Immature natural killer cell (primary cell): ENCODE measurements at regions not wholly inside any gene's neighbourhood (a gene's known extent, or its start where the extent isn't known, plus 50 kb on each side); places are given as distances from the start of the nearest gene placed in this dataset.
"Not testable (repeated sequence)": the region's sequence is repeated elsewhere in the genome, so short reads cannot be mapped to it uniquely, and the experiment has no call there.

Source experiments
- DNase-seq, 3 donors: peaks; one replicate each; pipeline ENCODE4 v3.0.0; 2022; ENCODE audit warnings: mixed read lengths in 1 of 3
- H3K27ac Mint-ChIP-seq, 6 donors: one replicate each; pipeline ENCODE4 v1.8.0; 2020; ENCODE audit warnings: mixed read lengths in 6 of 6, mild to moderate bottlenecking in 5 of 6, inconsistent platforms in 4 of 6, moderate library complexity in 3 of 6
- H3K27me3 Mint-ChIP-seq, 3 donors: one replicate each; pipeline ENCODE4 v1.8.0; 2020 to 2021; ENCODE audit warnings: low read depth in 3 of 3, mild to moderate bottlenecking in 3 of 3, mixed read lengths in 3 of 3, moderate library complexity in 3 of 3, inconsistent platforms in 1 of 3
- H3K36me3 Mint-ChIP-seq, 3 donors: one replicate each; pipeline ENCODE4 v1.8.0; 2020; ENCODE audit warnings: mixed read lengths in 3 of 3, inconsistent platforms in 2 of 3, mild to moderate bottlenecking in 2 of 3
- H3K4me1 Mint-ChIP-seq, 2 donors: one replicate each; pipeline ENCODE4 v1.8.0; 2020; ENCODE audit warnings: inconsistent platforms in 2 of 2, mild to moderate bottlenecking in 2 of 2, mixed read lengths in 2 of 2, moderate library complexity in 1 of 2
- H3K4me3 Mint-ChIP-seq, 5 donors: one replicate each; pipeline ENCODE4 v1.8.0; 2020; ENCODE audit warnings: mild to moderate bottlenecking in 5 of 5, mixed read lengths in 5 of 5, inconsistent platforms in 3 of 5, moderate library complexity in 3 of 5
- H3K9me3 Mint-ChIP-seq, 6 donors: one replicate each; pipeline ENCODE4 v1.8.0; 2020; ENCODE audit warnings: mild to moderate bottlenecking in 6 of 6, mixed read lengths in 6 of 6, inconsistent platforms in 4 of 6, moderate library complexity in 3 of 6

GRCh38 chr2:133624551-133624950, 56.3 kb upstream of the NCKAP5 start:
- Mint-ChIP-seq H3K4me3 (no peak overlapping the region), H3K27me3 (peaks cover 0 to 3% (median 0%) of the 10 kb centered on the region in 3 donors), H3K27ac (no peak overlapping the region), H3K4me1 (no peaks in the 10 kb centered on the region), H3K36me3 (no peaks in the 10 kb centered on the region), H3K9me3 (peaks cover 4 to 29% (median 14%) of the 10 kb centered on the region in 6 donors)
- no peak for DNase-seq

GRCh38 chr2:133627741-133628140, 59.5 kb upstream of the NCKAP5 start:
- DNase-seq = no peak
- Mint-ChIP-seq H3K27ac (no peak overlapping the region), H3K9me3 (peaks cover 3 to 27% (median 11%) of the 10 kb centered on the region in 6 donors), H3K4me1 (no peaks in the 10 kb centered on the region), H3K36me3 (no peaks in the 10 kb centered on the region), H3K27me3 (peaks cover 0 to 1% (median 0%) of the 10 kb centered on the region in 3 donors), H3K4me3 (no peak overlapping the region)

- Mint-ChIP-seq H3K36me3 (no peaks in the 10 kb centered on the region), H3K27me3 (no peaks in the 10 kb centered on the region), H3K4me1 (no peaks in the 10 kb centered on the region), H3K27ac (no peak overlapping the region), H3K9me3 (peaks cover 0 to 13% (median 7%) of the 10 kb centered on the region in 6 donors), H3K4me3 (no peak overlapping the region)
- DNase-seq = no peak
Observed at GRCh38 chr2:133633309-133633708, 65.0 kb upstream of the NCKAP5 start.

GRCh38 chr2:133633881-133634409, 65.7 kb upstream of the NCKAP5 start:
- Mint-ChIP-seq H3K4me3 (no peak overlapping the region), H3K27me3 (no peaks in the 10 kb centered on the region), H3K36me3 (no peaks in the 10 kb centered on the region), H3K9me3 (peaks cover 0 to 13% (median 5%) of the 10 kb centered on the region in 6 donors), H3K27ac (no peak overlapping the region), H3K4me1 (no peaks in the 10 kb centered on the region)
- no peak for DNase-seq

- no peaks in the 10 kb centered on the region for H3K4me1 Mint-ChIP-seq
- no peak overlapping the region for H3K4me3 Mint-ChIP-seq
- H3K27me3 Mint-ChIP-seq = no peaks in the 10 kb centered on the region
- H3K9me3 Mint-ChIP-seq = peaks cover 0 to 13% (median 4%) of the 10 kb centered on the region in 6 donors
- no peaks in the 10 kb centered on the region for H3K36me3 Mint-ChIP-seq
- H3K27ac Mint-ChIP-seq = no peak overlapping the region
- no peak for DNase-seq
Observed at GRCh38 chr2:133635131-133635530, 66.9 kb upstream of the NCKAP5 start.

- no peak overlapping the region for H3K4me3 Mint-ChIP-seq
- no peak for DNase-seq
- H3K27me3 Mint-ChIP-seq = no peaks in the 10 kb centered on the region
- no peaks in the 10 kb centered on the region for H3K36me3 Mint-ChIP-seq
- H3K4me1 Mint-ChIP-seq = no peaks in the 10 kb centered on the region
- peaks cover 0 to 13% (median 4%) of the 10 kb centered on the region in 6 donors for H3K9me3 Mint-ChIP-seq
- no peak overlapping the region for H3K27ac Mint-ChIP-seq
Observed at GRCh38 chr2:133636287-133636686, 68.0 kb upstream of the NCKAP5 start.

- H3K4me3 Mint-ChIP-seq = no peak overlapping the region
- DNase-seq = no peak
- peaks cover 4 to 25% (median 8%) of the 10 kb centered on the region in 6 donors for H3K9me3 Mint-ChIP-seq
- no peaks in the 10 kb centered on the region for H3K36me3 Mint-ChIP-seq
- no peaks in the 10 kb centered on the region for H3K4me1 Mint-ChIP-seq
- no peaks in the 10 kb centered on the region for H3K27me3 Mint-ChIP-seq
- no peak overlapping the region for H3K27ac Mint-ChIP-seq
Observed at GRCh38 chr2:133640103-133640502, 71.8 kb upstream of the NCKAP5 start.

GRCh38 chr2:133641497-133641896, 73.2 kb upstream of the NCKAP5 start:
- Mint-ChIP-seq H3K27me3 (no peaks in the 10 kb centered on the region), H3K27ac (no peak overlapping the region), H3K9me3 (peaks cover 2 to 25% (median 6%) of the 10 kb centered on the region in 6 donors), H3K4me1 (no peaks in the 10 kb centered on the region), H3K36me3 (no peaks in the 10 kb centered on the region), H3K4me3 (no peak overlapping the region)
- no peak for DNase-seq

- Mint-ChIP-seq H3K36me3 (no peaks in the 10 kb centered on the region), H3K4me3 (no peak overlapping the region), H3K27ac (no peak overlapping the region), H3K4me1 (no peaks in the 10 kb centered on the region), H3K9me3 (peaks cover 2 to 25% (median 6%) of the 10 kb centered on the region in 6 donors), H3K27me3 (no peaks in the 10 kb centered on the region)
- no peak for DNase-seq
Observed at GRCh38 chr2:133641942-133642725, 73.9 kb upstream of the NCKAP5 start.

- Mint-ChIP-seq H3K4me1 (no peaks in the 10 kb centered on the region), H3K4me3 (no peak overlapping the region), H3K27ac (no peak overlapping the region), H3K27me3 (no peaks in the 10 kb centered on the region), H3K9me3 (peaks cover 2 to 25% (median 6%) of the 10 kb centered on the region in 6 donors), H3K36me3 (no peaks in the 10 kb centered on the region)
- DNase-seq = no peak
Observed at GRCh38 chr2:133642791-133643191, 74.5 kb upstream of the NCKAP5 start.

GRCh38 chr2:133643863-133644262, 75.6 kb upstream of the NCKAP5 start:
- H3K9me3 Mint-ChIP-seq = peaks cover 2 to 25% (median 6%) of the 10 kb centered on the region in 6 donors
- H3K4me1 Mint-ChIP-seq = no peaks in the 10 kb centered on the region
- H3K27ac Mint-ChIP-seq = no peak overlapping the region
- no peak for DNase-seq
- no peaks in the 10 kb centered on the region for H3K27me3 Mint-ChIP-seq
- no peaks in the 10 kb centered on the region for H3K36me3 Mint-ChIP-seq
- no peak overlapping the region for H3K4me3 Mint-ChIP-seq

- no peak for DNase-seq
- Mint-ChIP-seq H3K9me3 (peaks cover 4 to 25% (median 7%) of the 10 kb centered on the region in 6 donors), H3K36me3 (no peaks in the 10 kb centered on the region), H3K4me1 (no peaks in the 10 kb centered on the region), H3K27me3 (no peaks in the 10 kb centered on the region), H3K27ac (no peak overlapping the region), H3K4me3 (no peak overlapping the region)
Observed at GRCh38 chr2:133644846-133645245, 76.6 kb upstream of the NCKAP5 start.

- DNase-seq, H3K36me3 Mint-ChIP-seq, H3K27me3 Mint-ChIP-seq, H3K4me1 Mint-ChIP-seq, H3K4me3 Mint-ChIP-seq, H3K27ac Mint-ChIP-seq: not testable (repeated sequence)
- H3K9me3 Mint-ChIP-seq = peaks cover 4 to 18% (median 10%) of the 10 kb centered on the region in 6 donors
Observed at GRCh38 chr2:133647386-133647785, 79.1 kb upstream of the NCKAP5 start.

GRCh38 chr2:133651861-133652260, 83.6 kb upstream of the NCKAP5 start:
- H3K9me3 Mint-ChIP-seq = peaks cover 0 to 10% (median 5%) of the 10 kb centered on the region in 6 donors
- H3K27ac Mint-ChIP-seq = no peak overlapping the region
- no peak for DNase-seq
- no peaks in the 10 kb centered on the region for H3K36me3 Mint-ChIP-seq
- peaks cover 0 to 4% (median 0%) of the 10 kb centered on the region in 3 donors for H3K27me3 Mint-ChIP-seq
- H3K4me1 Mint-ChIP-seq = no peaks in the 10 kb centered on the region
- no peak overlapping the region for H3K4me3 Mint-ChIP-seq
